ENCODE measurements at regions not wholly inside any gene's neighbourhood (a gene's known extent, or its start where the extent isn't known, plus 50 kb on each side); places are given as distances from the start of the nearest gene placed in this dataset.

DNA sequence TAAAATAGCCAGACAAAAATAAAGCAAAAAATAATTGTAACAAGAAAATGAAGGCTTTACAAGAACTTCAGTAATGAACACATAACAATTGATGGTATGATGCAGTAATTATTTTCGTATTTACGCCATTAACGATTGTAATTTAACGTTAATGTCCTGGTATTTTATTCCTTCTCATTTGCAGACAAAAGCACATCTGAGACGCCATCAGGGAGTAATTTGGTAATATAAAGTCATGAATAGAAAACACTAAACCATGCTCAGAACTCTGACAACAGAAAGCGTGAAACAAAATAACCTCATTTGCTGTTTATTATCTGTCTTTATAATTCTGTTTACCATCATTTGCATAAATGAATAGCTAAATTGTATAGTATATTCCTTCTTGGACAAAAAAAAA lies 336.6 kb upstream of the THRB start:
- TF ChIP-seq GATA3 (IDR thresholded peaks at IDR 0.05; ENCODE audit: low read depth, low read length) (no peak), GATA2 (IDR thresholded peaks at IDR 0.05; ENCODE audit: low read depth, low read length) (no peak)
